DMS 273 treated with DMSO at 0.1 percent for 48 hours (cell line): ENCODE measurements at regions not wholly inside any gene's neighbourhood (a gene's known extent, or its start where the extent isn't known, plus 50 kb on each side); places are given as distances from the start of the nearest gene placed in this dataset.

Source experiments
- DNase-seq: peaks from one replicate; lab custom pipeline; 2025; lab: John Stamatoyannopoulos, UW

GRCh38 chr22:48594016-48594756 lies 1233.5 kb downstream of the BRD1 start:
- DNase-seq = no peak

- DNase-seq = no peak
Measured at GRCh38 chr22:48593551-48593950, 1234.1 kb downstream of the BRD1 start.

GRCh38 chr22:48592931-48593330 lies 1234.7 kb downstream of the BRD1 start:
- DNase-seq = no peak

GRCh38 chr22:48592488-48592887 lies 1235.2 kb downstream of the BRD1 start:
- DNase-seq = no peak

- DNase-seq = no peak
Measured at GRCh38 chr22:48592066-48592345, 1235.7 kb downstream of the BRD1 start.

GRCh38 chr22:48591286-48592065 lies 1236.2 kb downstream of the BRD1 start:
- DNase-seq = no peak

- DNase-seq = no peak
Measured at GRCh38 chr22:48589901-48590300, 1237.8 kb downstream of the BRD1 start.

- DNase-seq = no peak
Measured at GRCh38 chr22:48588878-48589450, 1238.7 kb downstream of the BRD1 start.

GRCh38 chr22:48588151-48588877 lies 1239.4 kb downstream of the BRD1 start:
- DNase-seq = no peak

- no peak for DNase-seq
Measured at GRCh38 chr22:48587236-48587865, 1240.3 kb downstream of the BRD1 start.

- no peak for DNase-seq
Measured at GRCh38 chr22:48586799-48587185, 1240.9 kb downstream of the BRD1 start.

- DNase-seq = no peak
Measured at GRCh38 chr22:48585916-48586798, 1241.5 kb downstream of the BRD1 start.

- DNase-seq = no peak
Measured at GRCh38 chr22:48584170-48584569, 1243.5 kb downstream of the BRD1 start.

- DNase-seq = no peak
Measured at GRCh38 chr22:48581796-48582469, 1245.7 kb downstream of the BRD1 start.

GRCh38 chr22:48581205-48581766 lies 1246.4 kb downstream of the BRD1 start:
- DNase-seq = no peak

- no peak for DNase-seq
Measured at GRCh38 chr22:48580481-48580970, 1247.1 kb downstream of the BRD1 start.

- DNase-seq = no peak
Measured at GRCh38 chr22:48579928-48580309, 1247.8 kb downstream of the BRD1 start.

- DNase-seq = no peak
Measured at GRCh38 chr22:48579043-48579927, 1248.4 kb downstream of the BRD1 start.
